B cell (primary cell): ENCODE measurements at regions not wholly inside any gene's neighbourhood (a gene's known extent, or its start where the extent isn't known, plus 50 kb on each side); places are given as distances from the start of the nearest gene placed in this dataset.

ENCODE experiments used
- ATAC-seq: fragments of 200-7000 bp; cut with Tn5 transposase; one replicate; pipeline ENCODE4 v1.10.0; 2021; ENCODE audit warnings: low read depth, mild to moderate bottlenecking, moderate number of reproducible peaks, moderate library complexity
- CTCF ChIA-PET: fragments of 350-600 bp; sonication (Branson Sonifier 250); formaldehyde crosslinking; loops from one replicate; lab custom pipeline; 2021; ENCODE audit warnings: antibody characterized with exemption, inconsistent platforms; lab: Charles Lee
- POLR2A ChIA-PET: fragments of 350-600 bp; sonication (Branson Sonifier 250); formaldehyde crosslinking; loops from one replicate; lab custom pipeline; 2021; ENCODE audit warnings: antibody characterized with exemption; lab: Charles Lee
- DNase-seq: peaks from one replicate; pipeline ENCODE4 v3.0.0; 2013
- H2AFZ ChIP-seq: 2 replicates; pipeline ENCODE4 v1.6.1; 2012; ENCODE audit warnings: mild to moderate bottlenecking, low read depth, low read length; ENCODE audit not compliant: insufficient read depth, poor library complexity, severe bottlenecking
- H3K27ac ChIP-seq, 2 donors: 1 replicate in 1 of 2; 2 replicates in 1 of 2; pipeline ENCODE4 v1.5.1; 2012 to 2013; ENCODE audit warnings: low read length in 2 of 2, mild to moderate bottlenecking in 2 of 2, moderate library complexity in 1 of 2
- H3K27me3 ChIP-seq, 4 experiments: fragments of 200-600 bp in 1 of 4; sonication (generic) in 1 of 4; replicated peaks in 1 of 4; 1 replicate in 2 of 4; 2 replicates in 2 of 4; pipeline versions ENCODE4 v1.6.1 to v1.7.0; 2013 to 2016; ENCODE audit warnings: low read length in 3 of 4, mild to moderate bottlenecking in 2 of 4, mixed read lengths in 1 of 4, moderate library complexity in 1 of 4; ENCODE audit not compliant: insufficient read depth in 4 of 4, control insufficient read depth in 3 of 4; ENCODE audit errors: control extremely low read depth in 1 of 4
- H3K36me3 ChIP-seq, 2 experiments: replicated peaks in 1 of 2; 1 replicate in 1 of 2; 2 replicates in 1 of 2; pipeline versions ENCODE4 v1.6.1 to v1.7.1; 2013; ENCODE audit warnings: low read length in 1 of 2; ENCODE audit not compliant: insufficient read depth in 2 of 2, control insufficient read depth in 1 of 2; ENCODE audit errors: control extremely low read depth in 1 of 2, extremely low read depth in 1 of 2
- H3K4me1 ChIP-seq, 2 donors: fragments of 200-600 bp in 1 of 2; sonication (generic) in 1 of 2; 1 replicate in 1 of 2; 2 replicates in 1 of 2; pipeline versions ENCODE4 v1.5.1 to v1.6.1; 2013 to 2017; ENCODE audit warnings: low read length in 2 of 2; ENCODE audit not compliant: control insufficient read depth in 2 of 2, insufficient read depth in 2 of 2
- H3K4me2 ChIP-seq: replicated peaks from 2 replicates; pipeline ENCODE3; 2012; ENCODE audit warnings: mild to moderate bottlenecking, low read depth, low read length; ENCODE audit not compliant: poor library complexity, severe bottlenecking
- H3K4me3 ChIP-seq, 5 experiments: fragments of 200-600 bp in 1 of 5; sonication (generic) in 1 of 5; 1 replicate in 3 of 5; 2 replicates in 2 of 5; pipeline versions ENCODE4 v1.5.1 to v1.7.0; 2011 to 2016; ENCODE audit warnings: low read length in 4 of 5, mild to moderate bottlenecking in 4 of 5, low read depth in 2 of 5, control low read depth in 1 of 5, moderate library complexity in 1 of 5; ENCODE audit not compliant: insufficient read depth in 1 of 5; ENCODE audit errors: control extremely low read depth in 1 of 5, extremely low read depth in 1 of 5
- H3K79me2 ChIP-seq: fragments of 200-600 bp; sonication (generic); one replicate; pipeline ENCODE4 v1.6.0; 2016; ENCODE audit warnings: low read length; ENCODE audit not compliant: control insufficient read depth, insufficient read depth
- H3K9ac ChIP-seq: fragments of 200-600 bp; sonication (generic); 2 replicates; pipeline ENCODE4 v1.6.1; 2017; ENCODE audit warnings: mild to moderate bottlenecking, low read length, moderate library complexity
- H3K9me3 ChIP-seq, 3 donors: one replicate each; pipeline versions ENCODE4 v1.6.1 to v1.7.1; 2013; ENCODE audit warnings: low read length in 2 of 3; ENCODE audit not compliant: control insufficient read depth in 2 of 3, insufficient read depth in 1 of 3; ENCODE audit errors: control extremely low read depth in 1 of 3
- H4K20me1 ChIP-seq: 2 replicates; pipeline ENCODE4 v1.6.0; 2012; ENCODE audit warnings: mild to moderate bottlenecking, low read length; ENCODE audit not compliant: insufficient read depth, control insufficient read depth, poor library complexity, severe bottlenecking
- H3K27ac Mint-ChIP-seq: one replicate; pipeline ENCODE4 v1.8.0; 2021; ENCODE audit warnings: mixed read lengths
- H3K27me3 Mint-ChIP-seq: one replicate; pipeline ENCODE4 v1.8.0; 2021; ENCODE audit warnings: mixed read lengths
- H3K4me1 Mint-ChIP-seq: one replicate; pipeline ENCODE4 v1.8.0; 2021; ENCODE audit warnings: mixed read lengths
- H3K4me3 Mint-ChIP-seq: one replicate; pipeline ENCODE4 v1.8.0; 2021; ENCODE audit warnings: mixed read lengths
- H3K9me3 Mint-ChIP-seq: one replicate; pipeline ENCODE4 v1.8.0; 2022; ENCODE audit warnings: mixed read lengths; ENCODE audit not compliant: insufficient read depth
- CTCF ChIP-seq: fragments of 200-600 bp; IDR thresholded peaks from one replicate; pipeline ENCODE4 v1.8.0; 2022; ENCODE audit warnings: antibody characterized with exemption, mild to moderate bottlenecking
- EZH2 ChIP-seq: IDR thresholded peaks from 2 replicates; pipeline ENCODE4 v1.6.1; 2012; ENCODE audit warnings: borderline replicate concordance, low read depth, mild to moderate bottlenecking, moderate library complexity, low read length; ENCODE audit not compliant: insufficient read depth, poor library complexity, severe bottlenecking
- WGBS: methylation state at CpG from one replicate; pipeline ENCODE4 v1.1.5; 2013; ENCODE audit warnings: missing lambda C conversion rate; ENCODE audit not compliant: insufficient coverage; 5-methylcytosine and 5-hydroxymethylcytosine counted together
- intact Hi-C: fragments of 100-400 bp; cut with micrococcal nuclease; formaldehyde crosslinking; loops from one replicate; pipeline ENCODE4 v1.10.0; 2022

- no peak overlapping the region for H3K27ac Mint-ChIP-seq
- H2AFZ ChIP-seq, result no peak overlapping the region
- H3K4me1 Mint-ChIP-seq, result no peaks in the 10 kb centered on the region
- H3K4me1 ChIP-seq, result no peaks in the 10 kb centered on the region
- ATAC-seq (no peak), DNase-seq (no peak)
- H3K27me3 ChIP-seq, result peaks cover 0 to 28% (median 7%) of the 10 kb centered on the region in 4 experiments
- H3K4me3 Mint-ChIP-seq, result no peak overlapping the region
- TF ChIP-seq CTCF (no peak), EZH2 (no peak)
- no peak overlapping the region for H3K4me3 ChIP-seq
- no peak overlapping the region for H3K27ac ChIP-seq
- no peaks in the 10 kb centered on the region for H3K36me3 ChIP-seq
- ChIA-PET CTCF (interaction anchor here (1.2 to 1.5 kb wide), 2 partner anchors 1852 kb away, joined by 3 to 6 read pairs; no protein-coding TSS in a partner anchor), POLR2A (no interaction called here)
- H3K4me2 ChIP-seq, result no peak overlapping the region
- H3K9me3 Mint-ChIP-seq, result no peaks in the 10 kb centered on the region
- peaks cover 0 to 3% (median 0%) of the 10 kb centered on the region in 3 donors for H3K9me3 ChIP-seq
- H3K9ac ChIP-seq, result no peak overlapping the region
- peaks cover 53% of the 10 kb centered on the region for H3K27me3 Mint-ChIP-seq
- WGBS, result 14% methylated on average over 2 of the region's 4 CpGs
- no peaks in the 10 kb centered on the region for H3K79me2 ChIP-seq
- no peaks in the 10 kb centered on the region for H4K20me1 ChIP-seq
- intact Hi-C loops, result no loop called here
Observed at GRCh38 chr20:39111359-39112177, 149.4 kb downstream of the DHX35 start.

GRCh38 chr20:39110819-39111136, 148.6 kb downstream of the DHX35 start:
- intact Hi-C loops, result no loop called here
- H3K4me3 Mint-ChIP-seq, result no peak overlapping the region
- H3K27ac Mint-ChIP-seq, result no peak overlapping the region
- H3K27me3 Mint-ChIP-seq, result peaks cover 56% of the 10 kb centered on the region
- Histone ChIP-seq H3K36me3 (no peaks in the 10 kb centered on the region), H3K4me3 (no peak overlapping the region), H3K79me2 (no peaks in the 10 kb centered on the region), H3K4me2 (no peak overlapping the region), H3K27me3 (peaks cover 0 to 32% (median 7%) of the 10 kb centered on the region in 4 experiments), H3K9me3 (peaks cover 0 to 5% (median 0%) of the 10 kb centered on the region in 3 donors), H3K27ac (no peak overlapping the region), H2AFZ (no peak overlapping the region), H3K4me1 (no peaks in the 10 kb centered on the region), H3K9ac (no peak overlapping the region), H4K20me1 (no peaks in the 10 kb centered on the region)
- ChIA-PET POLR2A (no interaction called here), CTCF (interaction anchor here (1.2 kb wide), 1 partner anchor 1853 kb away, joined by 3 read pairs; no protein-coding TSS in a partner anchor)
- DNase-seq, result no peak
- H3K4me1 Mint-ChIP-seq, result no peaks in the 10 kb centered on the region
- no peak for TF ChIP-seq CTCF
- no peak for TF ChIP-seq EZH2
- H3K9me3 Mint-ChIP-seq, result no peaks in the 10 kb centered on the region
- ATAC-seq, result no peak
